ENCODE measurements at regions not wholly inside any gene's neighbourhood (a gene's known extent, or its start where the extent isn't known, plus 50 kb on each side); places are given as distances from the start of the nearest gene placed in this dataset.

- H3K4me1 ChIP-seq (ENCODE audit: control insufficient read depth, insufficient read depth, low read length) = no peaks in the 10 kb centered on the region
- H3K36me3 ChIP-seq (ENCODE audit: control insufficient read depth, insufficient read depth, low read length) = no peaks in the 10 kb centered on the region
- no peak overlapping the region for H3K4me3 ChIP-seq (ENCODE audit: low read depth in 2 of 2, low read length in 2 of 2)
- H3K27me3 ChIP-seq (ENCODE audit: control insufficient read depth, insufficient read depth, low read length) = no peaks in the 10 kb centered on the region
- no peak for TF ChIP-seq SIN3A (IDR thresholded peaks at IDR 0.05; ENCODE audit: borderline replicate concordance, insufficient read depth, low read depth, low read length)
- TF ChIP-seq TCF7L2 (IDR thresholded peaks at IDR 0.05; ENCODE audit: low read depth, low read length) = no peak
- TF ChIP-seq POLR2AphosphoS5 (IDR thresholded peaks at IDR 0.05; ENCODE audit: low read depth, low read length) = no peak
- no peak for TF ChIP-seq REST (IDR thresholded peaks at IDR 0.05; ENCODE audit: insufficient read depth in 1 of 2, low read depth in 2 of 2, low read length in 1 of 2)
- no peak for TF ChIP-seq CTCF (IDR thresholded peaks at IDR 0.05)
- intact Hi-C loops (cut with micrococcal nuclease; ENCODE audit: unreplicated experiment) = no loop called here
- no peaks in the 10 kb centered on the region for H3K9me3 ChIP-seq (ENCODE audit: control insufficient read depth, insufficient read depth, low read depth, low read length)
- DNase-seq (ENCODE audit: low read depth, low spot score) (no peak), ATAC-seq (no peak)
- ChIA-PET CTCF (no interaction called here), POLR2A (no interaction called here)
- no peak overlapping the region for H3K27ac ChIP-seq (ENCODE audit: low read length)
- BruUV-seq (replicated peaks) = no TSS peak
- in situ Hi-C loops (cut with HindIII; ENCODE audit: low pct_unique_long_range_greater_than_20kb, low sequenced_read_pairs) = no loop called here
Observed at GRCh38 chr4:62484357-62484756, 1284.2 kb downstream of the ADGRL3 start.

- TF ChIP-seq POLR2AphosphoS5 (IDR thresholded peaks at IDR 0.05; ENCODE audit: low read depth, low read length) (no peak), SIN3A (IDR thresholded peaks at IDR 0.05; ENCODE audit: borderline replicate concordance, insufficient read depth, low read depth, low read length) (no peak)
- ChIA-PET CTCF (no interaction called here), POLR2A (no interaction called here)
- H3K27me3 ChIP-seq (ENCODE audit: control insufficient read depth, insufficient read depth, low read length) = no peaks in the 10 kb centered on the region
- no TSS peak for BruUV-seq (replicated peaks)
- ATAC-seq = no peak
- in situ Hi-C loops (cut with HindIII; ENCODE audit: low pct_unique_long_range_greater_than_20kb, low sequenced_read_pairs) (no loop called here), intact Hi-C loops (cut with micrococcal nuclease; ENCODE audit: unreplicated experiment) (no loop called here)
- no peaks in the 10 kb centered on the region for H3K4me1 ChIP-seq (ENCODE audit: control insufficient read depth, insufficient read depth, low read length)
- H3K27ac ChIP-seq (ENCODE audit: low read length) = no peak overlapping the region
- H3K9me3 ChIP-seq (ENCODE audit: control insufficient read depth, insufficient read depth, low read depth, low read length) = no peaks in the 10 kb centered on the region
- no peak for DNase-seq (ENCODE audit: low read depth, low spot score)
- H3K36me3 ChIP-seq (ENCODE audit: control insufficient read depth, insufficient read depth, low read length) = no peaks in the 10 kb centered on the region
- no peak overlapping the region for H3K4me3 ChIP-seq (ENCODE audit: low read depth in 2 of 2, low read length in 2 of 2)
Observed at GRCh38 chr4:62482355-62482754, 1282.2 kb downstream of the ADGRL3 start.

GRCh38 chr4:62475596-62475995 lies 1275.5 kb downstream of the ADGRL3 start:
- in situ Hi-C loops (cut with HindIII; ENCODE audit: low pct_unique_long_range_greater_than_20kb, low sequenced_read_pairs) (no loop called here), intact Hi-C loops (cut with micrococcal nuclease; ENCODE audit: unreplicated experiment) (no loop called here)
- TF ChIP-seq REST (IDR thresholded peaks at IDR 0.05; ENCODE audit: insufficient read depth in 1 of 2, low read depth in 2 of 2, low read length in 1 of 2) = no peak
- TF ChIP-seq SIN3A (IDR thresholded peaks at IDR 0.05; ENCODE audit: borderline replicate concordance, insufficient read depth, low read depth, low read length) = no peak
- no peak for TF ChIP-seq POLR2AphosphoS5 (IDR thresholded peaks at IDR 0.05; ENCODE audit: low read depth, low read length)
- TF ChIP-seq TCF7L2 (IDR thresholded peaks at IDR 0.05; ENCODE audit: low read depth, low read length) = no peak
- H3K4me1 ChIP-seq (ENCODE audit: control insufficient read depth, insufficient read depth, low read length) = no peaks in the 10 kb centered on the region
- POLR2A ChIA-PET = no interaction called here
- CTCF ChIA-PET = no interaction called here
- H3K27me3 ChIP-seq (ENCODE audit: control insufficient read depth, insufficient read depth, low read length) = no peaks in the 10 kb centered on the region
- DNase-seq (ENCODE audit: low read depth, low spot score) (no peak), ATAC-seq (no peak)
- H3K9me3 ChIP-seq (ENCODE audit: control insufficient read depth, insufficient read depth, low read depth, low read length) = no peaks in the 10 kb centered on the region
- H3K4me3 ChIP-seq (ENCODE audit: low read depth in 2 of 2, low read length in 2 of 2) = no peak overlapping the region
- no TSS peak for BruUV-seq (replicated peaks)
- H3K27ac ChIP-seq (ENCODE audit: low read length) = no peak overlapping the region
- H3K36me3 ChIP-seq (ENCODE audit: control insufficient read depth, insufficient read depth, low read length) = no peaks in the 10 kb centered on the region

All from Panc1 (cell line).